NCI-H2196 treated with DMSO at 0.1 percent for 48 hours (cell line): ENCODE measurements at regions not wholly inside any gene's neighbourhood (a gene's known extent, or its start where the extent isn't known, plus 50 kb on each side); places are given as distances from the start of the nearest gene placed in this dataset.

ENCODE experiments used
- DNase-seq: peaks from one replicate; lab custom pipeline; 2025; ENCODE audit not compliant: unreplicated experiment; lab: John Stamatoyannopoulos, UW

DNA sequence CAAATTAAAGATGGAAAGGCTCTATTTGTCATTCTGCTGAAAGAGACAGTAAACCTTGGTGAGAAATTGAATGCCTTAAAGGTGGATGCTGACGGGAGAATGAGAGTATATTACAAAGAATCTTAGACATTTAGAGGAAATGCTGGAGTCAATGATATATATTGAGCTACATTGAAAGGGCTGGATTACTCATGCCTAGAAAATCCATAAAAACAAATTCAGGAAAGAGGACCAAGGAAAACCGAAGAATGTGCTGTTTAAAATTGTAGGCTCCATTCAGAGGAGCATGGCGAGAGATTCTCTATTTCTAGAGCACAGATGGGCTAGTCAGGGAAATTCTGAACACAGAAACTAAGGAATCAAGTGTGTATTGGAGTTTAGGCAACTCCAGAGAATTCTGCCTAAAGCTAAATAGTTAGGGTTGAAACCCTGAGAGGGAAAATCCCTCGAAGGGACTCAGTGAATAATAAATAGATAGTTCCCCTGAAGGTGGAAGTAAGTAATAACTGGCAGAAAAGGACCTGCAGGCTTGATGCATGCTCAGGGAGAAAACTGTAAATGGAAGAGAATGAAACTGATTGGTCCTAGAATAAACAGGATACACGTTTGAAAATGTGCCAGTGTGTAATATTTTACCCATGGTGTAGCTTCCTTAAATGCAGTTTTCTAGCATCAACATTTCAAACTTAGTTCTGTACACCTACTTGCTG lies 1532.4 kb upstream of the TENM3 start:
- DNase-seq, result no peak

DNA sequence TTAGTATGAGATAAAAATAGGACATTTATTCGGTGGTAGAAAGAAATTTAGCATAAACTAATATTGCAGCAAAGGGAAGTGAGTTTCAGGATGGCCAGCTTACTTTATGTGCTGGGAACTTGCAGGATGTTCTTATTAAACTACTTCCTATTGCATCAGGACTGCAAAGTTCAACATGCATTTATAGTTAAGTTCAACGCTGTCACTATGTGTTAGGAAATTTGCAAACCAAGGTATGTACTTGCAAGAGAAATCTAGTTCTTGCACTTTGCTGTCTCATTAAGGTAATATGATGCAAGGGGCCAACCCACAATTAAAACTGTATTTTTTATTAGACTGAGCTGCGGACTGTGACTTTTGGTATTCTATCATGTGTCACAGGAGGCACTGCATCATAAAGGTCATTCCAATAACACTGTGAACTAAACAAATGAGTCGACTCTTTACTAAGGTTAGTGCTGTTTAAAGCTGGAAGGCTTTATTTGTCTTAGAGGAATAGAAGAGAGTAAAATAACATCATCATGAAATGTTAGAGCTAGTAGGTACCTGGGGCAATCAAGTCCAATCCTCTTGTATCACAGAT lies 1525.7 kb upstream of the TENM3 start:
- no peak for DNase-seq

DNA sequence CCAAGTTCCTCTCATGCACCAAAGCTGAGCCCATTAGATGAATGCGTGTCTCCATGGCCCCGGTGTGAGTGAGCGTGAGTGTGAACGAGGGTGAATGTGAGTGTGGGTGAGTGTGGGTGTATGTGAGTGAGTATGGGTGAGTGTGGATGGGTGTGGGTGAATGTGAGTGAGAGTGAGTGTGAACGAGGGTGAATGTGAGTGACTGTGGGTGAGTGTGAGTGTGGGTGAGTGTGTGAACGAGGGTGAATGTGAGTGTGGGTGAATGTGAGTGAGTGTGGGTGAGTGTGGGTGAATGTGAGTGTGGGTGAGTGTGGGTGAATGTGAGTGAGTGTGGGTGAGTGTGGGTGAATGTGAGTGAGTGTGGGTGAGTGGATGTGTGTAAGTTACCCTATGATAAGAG lies 1521.8 kb upstream of the TENM3 start:
- no peak for DNase-seq

DNA sequence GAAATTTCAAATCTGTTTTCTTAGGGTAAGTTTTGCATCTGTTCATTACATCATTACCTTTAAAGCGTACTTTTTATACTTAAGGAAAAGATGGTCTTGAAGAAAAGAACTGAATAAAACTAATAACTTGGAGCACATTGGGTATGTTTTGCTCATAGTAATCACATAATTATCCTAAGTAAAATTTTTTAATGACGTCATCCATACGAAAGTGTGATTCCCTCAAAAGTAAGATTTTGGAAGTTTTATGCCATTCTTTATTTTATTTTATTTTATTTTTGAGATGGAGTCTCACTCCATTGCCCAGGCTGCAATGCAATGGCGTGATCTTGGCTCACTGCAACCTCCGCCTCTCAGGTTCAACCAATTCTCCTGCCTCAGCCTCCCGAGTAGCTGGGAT lies 1516.6 kb upstream of the TENM3 start:
- DNase-seq, result no peak

DNA sequence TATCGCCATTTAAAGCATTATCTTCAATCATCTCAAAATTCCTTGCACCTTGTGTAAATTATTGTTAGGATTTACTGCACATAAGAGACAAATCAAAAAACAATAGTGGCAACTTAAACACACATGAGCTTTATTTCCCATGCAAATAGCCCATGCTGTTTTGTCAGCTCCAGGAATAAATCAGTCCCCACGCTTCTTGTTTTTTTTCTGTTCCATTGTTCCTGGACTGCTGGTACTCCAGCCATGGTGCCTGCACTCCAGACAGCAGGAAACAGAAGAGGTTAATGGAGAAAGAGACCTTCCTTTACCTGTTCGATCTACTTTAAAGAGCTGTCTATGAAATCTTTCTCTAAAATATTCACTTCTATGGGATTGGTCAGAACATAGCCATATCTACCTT lies 1515.7 kb upstream of the TENM3 start:
- no peak for DNase-seq

DNA sequence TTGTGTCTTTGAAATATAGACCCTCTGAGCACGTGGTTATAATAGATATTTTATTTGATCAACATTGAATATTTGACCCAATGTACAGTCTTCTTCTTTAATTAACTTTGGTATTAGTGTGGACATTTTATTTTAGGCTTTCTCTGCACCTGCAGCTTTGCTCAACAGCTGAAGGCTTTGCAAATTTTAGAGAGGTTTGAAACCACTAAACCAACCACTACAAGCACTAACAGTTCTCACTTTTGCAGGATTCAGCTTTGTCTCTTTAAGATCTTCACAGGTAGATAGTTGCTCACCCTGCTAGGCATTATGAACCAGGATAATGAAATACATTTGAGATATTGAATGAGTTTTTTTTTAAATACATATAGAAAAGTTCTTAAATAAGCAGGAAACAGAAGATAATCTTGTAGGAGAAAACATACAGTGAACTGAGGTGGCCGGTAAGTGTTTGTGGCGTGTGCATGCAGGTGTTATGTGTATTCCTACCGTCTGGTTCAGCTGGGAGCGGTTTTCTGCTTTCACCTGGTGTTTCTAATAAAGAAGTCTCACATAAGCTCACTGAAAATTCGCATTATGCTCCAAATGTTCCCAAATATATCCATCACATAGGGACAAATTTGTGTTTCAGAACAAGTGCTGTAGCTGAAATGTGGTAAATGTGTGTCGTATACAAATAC lies 1508.3 kb upstream of the TENM3 start:
- DNase-seq, result no peak

DNA sequence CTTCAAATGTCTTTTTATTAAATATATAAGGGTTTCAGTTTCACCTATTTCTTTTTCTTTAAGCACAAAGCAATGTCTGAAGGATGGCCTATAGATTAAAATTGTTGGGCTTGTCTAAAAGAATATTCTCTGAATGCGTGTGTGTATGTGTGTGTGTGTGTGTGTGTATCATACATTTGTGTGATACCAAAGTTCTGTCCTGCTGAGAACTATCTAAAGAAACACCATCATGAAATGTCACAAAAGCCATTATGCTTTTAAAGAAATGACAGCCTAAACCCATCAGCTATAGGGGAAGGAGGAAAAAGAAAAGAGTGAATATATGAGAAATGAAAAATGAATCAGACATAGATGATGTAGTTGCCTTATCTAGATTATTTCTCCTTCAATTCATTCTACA lies 1501.5 kb upstream of the TENM3 start:
- DNase-seq, result no peak

DNA sequence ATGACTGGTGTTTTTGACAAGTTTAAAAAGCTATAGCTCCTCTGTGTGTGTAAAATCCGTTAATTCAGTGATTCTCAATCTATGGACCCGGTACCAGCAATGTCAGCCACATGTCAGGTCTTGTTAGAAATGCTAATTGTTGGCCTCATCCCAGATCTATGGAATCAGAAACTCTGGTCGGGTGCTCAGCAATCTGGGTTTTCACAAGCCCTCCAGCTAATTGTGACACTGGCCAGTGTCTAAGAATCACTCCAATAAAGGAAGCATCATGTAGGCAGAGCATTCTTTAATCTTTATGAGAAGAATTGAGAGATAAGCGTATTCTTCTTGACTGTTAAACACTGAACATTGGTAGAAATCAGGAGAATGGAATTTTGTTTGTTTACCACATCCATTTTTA lies 1498.2 kb upstream of the TENM3 start:
- DNase-seq, result no peak

DNA sequence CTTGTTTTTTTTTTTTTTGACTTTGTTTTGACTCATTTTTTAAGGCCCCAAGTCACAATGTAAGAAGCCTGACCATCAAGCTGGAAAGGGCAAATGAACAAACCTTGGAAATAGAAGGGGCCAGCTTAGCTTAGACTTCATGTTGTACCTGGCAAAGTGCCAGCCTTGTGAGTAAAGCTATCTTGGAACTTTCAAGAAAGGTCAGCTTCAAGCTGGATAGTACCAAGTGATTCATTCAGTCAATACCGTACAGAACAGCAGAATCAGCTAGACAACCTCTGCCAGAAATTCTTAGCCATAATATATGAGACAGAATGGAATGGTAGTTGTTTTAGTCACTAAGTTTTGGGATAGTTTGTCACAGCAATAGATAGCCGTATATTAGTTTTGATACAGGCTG lies 1492.2 kb upstream of the TENM3 start:
- DNase-seq, result no peak

DNA sequence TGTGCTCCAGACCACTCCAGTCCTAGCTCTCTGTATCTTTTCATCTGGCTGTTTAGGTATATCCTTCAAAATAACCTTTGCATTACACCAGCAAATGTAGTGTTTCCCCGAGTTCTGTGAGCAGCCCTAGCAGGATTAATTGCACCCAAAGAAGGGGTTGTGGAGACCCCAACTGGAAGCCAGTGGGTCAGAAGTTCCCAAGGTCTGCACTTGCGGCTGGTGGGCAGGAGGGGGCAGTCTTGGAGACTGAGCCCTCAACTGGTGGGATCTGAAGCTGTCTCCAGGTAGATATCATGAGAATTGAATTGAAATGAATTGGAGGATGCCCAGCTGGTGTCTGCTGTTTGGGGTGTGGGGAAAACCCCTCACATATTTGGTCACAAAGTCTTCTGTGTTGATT lies 1485.3 kb upstream of the TENM3 start:
- DNase-seq, result no peak

DNA sequence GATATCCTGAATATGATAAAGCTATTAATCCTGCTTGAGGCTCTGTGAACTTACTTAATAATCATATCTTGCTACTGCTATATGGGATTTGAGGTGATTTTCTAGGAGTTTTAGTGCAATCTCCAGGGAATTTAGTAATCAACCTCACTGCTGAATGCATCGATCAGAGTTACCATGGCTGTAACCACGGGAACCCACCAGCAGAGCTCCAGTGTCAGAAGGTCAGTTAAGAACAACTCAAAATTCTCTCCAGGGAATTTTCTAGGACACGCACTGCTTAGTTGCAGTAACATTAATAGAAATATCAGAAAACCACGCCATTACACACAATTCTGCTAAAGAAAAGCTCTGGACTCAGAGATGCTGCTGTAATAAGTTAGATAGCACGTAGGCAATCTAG lies 1477.2 kb upstream of the TENM3 start:
- DNase-seq, result no peak

DNA sequence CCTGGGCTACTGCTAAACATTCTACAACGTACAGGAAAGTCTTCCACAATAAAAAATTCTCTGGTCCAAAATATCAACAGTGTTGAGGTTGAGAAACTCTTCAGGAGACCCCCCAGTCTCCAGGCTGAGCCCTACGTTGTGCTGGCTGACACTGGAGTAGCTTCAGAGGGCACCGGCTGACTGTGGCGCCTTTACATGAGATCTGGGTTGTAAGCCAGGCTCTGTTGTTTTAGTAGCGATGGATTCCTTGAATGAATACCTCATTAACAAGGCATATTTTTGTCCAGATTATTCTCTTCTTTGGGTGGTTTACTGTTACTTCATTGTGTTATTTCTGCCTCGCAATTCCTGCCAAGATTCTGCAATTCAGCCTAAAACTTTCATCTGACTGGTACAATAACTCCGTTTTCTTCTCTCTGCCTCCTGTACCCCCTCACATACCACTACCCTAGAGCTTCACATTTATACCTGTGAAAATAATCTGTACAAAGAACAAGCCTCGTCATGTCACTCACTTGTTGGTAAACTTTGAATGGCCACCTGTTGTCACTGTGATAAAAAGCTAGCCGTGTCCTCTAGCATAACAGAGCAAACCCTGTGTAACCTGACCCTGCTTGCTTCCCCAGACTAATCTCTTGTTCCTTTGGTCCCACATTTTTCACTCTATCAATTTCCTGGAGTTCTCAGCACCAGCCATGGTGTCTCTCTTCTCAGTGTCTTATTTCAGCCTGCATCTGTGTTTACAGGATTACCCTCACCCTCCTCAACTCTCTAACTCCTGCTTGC lies 1476.1 kb upstream of the TENM3 start:
- DNase-seq, result no peak

DNA sequence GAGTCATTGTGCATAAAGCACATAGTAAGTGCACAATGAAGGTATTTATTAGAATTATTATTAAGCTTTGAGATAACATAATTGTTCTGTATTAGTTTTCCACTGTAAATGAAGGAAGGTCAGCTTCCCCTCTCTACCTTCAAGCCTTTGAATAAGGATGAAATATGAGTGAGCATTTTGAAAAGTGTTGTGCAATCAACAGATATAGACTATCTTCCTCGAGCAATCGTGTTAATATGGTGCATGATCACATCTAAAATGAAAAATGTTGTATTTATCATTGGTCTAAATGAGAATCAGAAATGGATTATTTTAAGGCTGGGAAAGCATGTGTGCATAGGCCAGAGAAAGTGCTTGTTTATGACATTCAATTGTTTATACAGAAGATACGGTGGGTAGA lies 1474.6 kb upstream of the TENM3 start:
- no peak for DNase-seq

DNA sequence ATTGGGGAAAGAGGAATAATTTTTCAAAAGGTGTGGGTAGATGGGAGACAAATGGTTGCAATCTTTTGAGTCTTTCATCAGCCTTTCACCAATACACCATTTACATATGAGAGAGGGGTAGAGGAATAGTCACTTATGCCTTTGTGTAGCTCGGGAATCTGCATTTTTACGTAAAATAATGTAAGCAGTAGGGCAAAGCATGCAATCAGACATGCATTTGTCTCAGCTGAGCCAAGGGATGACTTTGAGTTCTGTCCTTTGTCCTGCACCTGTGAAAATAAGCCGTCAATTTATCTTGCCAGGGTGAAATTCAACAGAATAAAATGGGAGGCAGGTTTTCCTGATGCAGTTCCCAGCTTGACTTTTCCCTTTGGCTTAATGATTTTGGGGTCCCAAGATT lies 1473.4 kb upstream of the TENM3 start:
- DNase-seq, result no peak

DNA sequence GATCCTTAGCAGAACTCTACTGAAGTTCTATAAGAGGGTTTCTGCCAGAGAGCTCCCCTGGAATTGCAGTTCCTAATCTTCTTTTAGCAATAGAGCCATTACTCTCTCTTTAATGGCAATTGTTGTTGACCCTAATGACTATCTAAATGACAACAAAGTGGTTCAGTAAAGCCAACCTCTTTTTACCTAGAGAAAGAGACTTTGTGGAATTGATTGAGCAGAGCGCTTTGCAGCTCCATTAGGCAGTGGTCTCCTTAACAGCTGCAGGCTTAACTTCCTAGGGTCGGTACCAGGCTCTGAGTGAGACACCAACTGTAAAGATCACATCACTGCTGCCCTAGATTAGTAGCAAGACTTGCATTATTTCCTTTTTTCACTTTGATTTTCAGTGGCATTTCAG lies 1472.9 kb upstream of the TENM3 start:
- no peak for DNase-seq

DNA sequence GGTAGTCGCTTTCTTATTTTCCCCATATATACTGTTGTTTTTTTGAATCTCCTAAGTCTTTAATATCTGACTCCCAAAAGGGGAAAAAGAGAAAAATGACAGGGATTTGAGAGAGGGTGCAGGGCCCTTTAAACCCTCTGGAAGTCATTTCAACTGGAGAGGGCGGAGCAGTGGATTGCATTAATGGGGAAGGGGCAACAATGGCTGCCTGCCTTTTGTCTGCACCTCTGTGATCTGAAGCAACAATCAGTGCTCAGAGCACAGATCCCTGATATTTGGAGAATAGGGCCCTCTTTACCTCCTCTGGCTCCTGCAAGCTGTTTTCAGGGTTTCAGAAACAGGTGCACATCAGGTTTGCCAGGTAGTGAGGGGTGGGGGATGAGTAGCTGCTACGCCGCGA lies 1458.3 kb upstream of the TENM3 start:
- no peak for DNase-seq

DNA sequence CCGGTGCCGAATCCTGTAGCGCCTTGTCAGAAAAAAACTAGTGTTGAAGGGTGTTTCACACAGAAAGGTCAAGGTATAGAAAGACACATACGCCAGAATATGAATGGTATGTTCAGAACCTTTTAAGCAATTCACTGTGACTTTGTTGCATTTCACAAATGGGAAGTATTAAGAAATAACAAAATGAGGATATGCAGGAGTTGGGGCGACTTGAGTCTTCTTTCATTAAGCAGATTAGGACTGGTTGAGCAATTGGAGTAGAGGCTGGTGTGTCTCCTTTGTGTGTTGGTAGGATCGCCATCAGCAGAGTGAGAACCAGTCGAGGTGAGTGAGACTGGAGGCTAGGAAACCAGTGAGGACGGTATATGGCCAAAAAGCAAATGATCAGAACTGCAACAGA lies 1454.5 kb upstream of the TENM3 start:
- no peak for DNase-seq

DNA sequence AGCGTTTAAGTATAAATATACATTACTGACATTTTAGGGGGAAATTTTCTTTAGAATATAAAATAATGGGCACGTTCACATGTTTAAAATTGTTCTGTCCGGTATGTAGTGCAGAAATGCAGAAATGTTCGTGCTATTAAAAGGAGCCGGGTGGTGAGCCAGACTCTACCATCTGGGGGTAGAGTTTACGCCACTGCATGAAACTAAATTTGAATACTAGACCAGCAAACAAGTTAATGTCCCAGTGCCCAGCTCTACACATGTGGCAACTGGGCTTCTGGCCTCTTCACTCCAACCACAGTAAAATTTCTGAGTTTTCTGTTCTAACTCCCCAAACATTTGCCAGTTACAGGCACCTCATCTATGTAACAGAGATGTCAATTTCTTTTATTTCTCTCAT lies 1453.3 kb upstream of the TENM3 start:
- DNase-seq, result no peak

DNA sequence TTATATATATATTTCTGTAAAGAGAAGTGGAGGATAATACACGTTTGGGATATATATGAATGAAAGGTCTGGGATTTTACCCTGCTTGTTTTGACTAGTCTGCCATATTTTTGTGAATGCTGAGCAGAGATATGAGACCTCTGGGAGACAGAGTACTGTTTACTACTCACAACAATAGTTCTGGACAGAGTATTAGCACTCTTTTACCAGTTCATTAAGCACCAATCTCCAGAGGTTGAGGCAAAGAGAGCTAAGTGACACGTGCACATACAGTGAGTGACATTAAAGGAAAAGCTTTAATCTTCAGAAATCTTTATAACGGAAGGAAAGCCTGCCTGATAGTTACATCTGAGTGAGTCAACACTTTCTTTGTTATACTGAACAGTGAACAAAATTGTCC lies 1452.7 kb upstream of the TENM3 start:
- DNase-seq, result no peak

DNA sequence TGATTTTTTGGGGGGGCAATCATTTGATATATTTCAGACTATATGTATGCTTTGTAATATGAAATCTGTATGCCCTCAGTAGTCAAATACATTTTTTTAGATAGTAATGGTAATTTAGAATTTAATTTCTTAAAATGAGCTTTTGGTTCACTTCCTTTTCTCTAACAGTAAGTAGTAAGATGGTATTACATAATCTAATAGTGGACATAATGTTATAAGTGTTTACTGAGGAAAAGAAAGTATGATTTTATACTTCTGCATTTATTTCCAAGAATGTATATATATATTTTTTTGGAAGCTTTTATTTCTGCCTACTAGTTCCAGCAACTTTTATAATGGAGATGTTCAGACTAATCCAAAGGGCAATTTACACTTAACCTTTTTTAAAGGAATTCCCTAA lies 1450.7 kb upstream of the TENM3 start:
- no peak for DNase-seq

DNA sequence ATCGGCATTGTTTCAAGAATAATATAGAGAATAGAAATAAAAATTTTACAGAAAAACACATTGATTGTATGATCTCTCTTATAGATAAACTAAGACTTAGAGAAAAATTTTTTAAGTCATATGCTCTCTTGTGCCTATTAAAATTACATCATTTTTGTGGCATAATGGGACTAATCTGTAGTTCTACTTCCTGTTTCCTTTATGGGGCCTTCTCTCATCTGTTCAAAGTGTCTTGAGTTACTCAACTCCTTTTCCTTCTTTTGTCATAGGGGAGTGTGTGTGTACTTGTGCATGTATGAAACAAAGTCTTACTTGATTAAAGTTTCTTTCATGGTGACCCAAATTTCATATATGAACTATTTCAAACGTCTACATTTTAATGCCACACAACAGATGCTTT lies 1448.9 kb upstream of the TENM3 start:
- no peak for DNase-seq

DNA sequence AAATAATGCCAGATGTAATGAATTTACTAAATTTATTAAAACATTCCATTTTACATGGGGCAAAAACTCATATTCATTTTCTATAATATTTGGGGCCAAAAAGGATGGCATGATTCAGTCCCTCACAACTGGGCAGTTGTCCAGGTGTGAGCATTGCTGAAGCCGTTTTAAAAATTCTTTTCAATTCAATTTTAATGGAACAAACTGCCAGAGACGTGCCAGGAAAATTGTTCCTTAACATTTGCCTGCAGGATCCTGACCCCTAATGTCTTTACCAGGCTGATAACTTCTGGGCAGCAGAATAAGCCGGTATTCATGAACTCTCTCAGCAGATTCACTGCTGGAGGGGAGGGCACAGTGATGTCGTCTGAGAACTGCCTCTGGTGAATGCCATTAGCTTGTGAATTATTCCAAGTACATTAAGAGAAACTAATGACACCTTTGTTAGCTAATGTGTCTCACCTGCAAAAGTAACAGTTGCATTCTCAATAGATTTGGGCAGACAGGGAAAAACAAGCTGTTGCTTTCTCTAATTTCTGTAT lies 1445.1 kb upstream of the TENM3 start:
- DNase-seq, result no peak
